ENCODE measurements at regions not wholly inside any gene's neighbourhood (a gene's known extent, or its start where the extent isn't known, plus 50 kb on each side); places are given as distances from the start of the nearest gene placed in this dataset.

- FAIRE-seq (peak; percentile 40), DNase-seq (ENCODE audit: low read depth) (peak; percentile 70)
- no peaks in the 10 kb centered on the region for H3K27me3 ChIP-seq (ENCODE audit: control insufficient read depth, insufficient read depth, low read length)
- H3K36me3 ChIP-seq (ENCODE audit: control insufficient read depth, insufficient read depth, low read length): no peaks in the 10 kb centered on the region
- TF ChIP-seq CTCF (IDR thresholded peaks at IDR 0.05; ENCODE audit: insufficient read depth, low read length, severe bottlenecking): no peak
- H3K4me3 ChIP-seq (ENCODE audit: low read depth, low read length): no peak overlapping the region
Measured at GRCh38 chr9:2559192-2560152, 62.1 kb upstream of the VLDLR start.

GRCh38 chr9:2560180-2560579 is 61.4 kb upstream of the VLDLR start:
- TF ChIP-seq CTCF (IDR thresholded peaks at IDR 0.05; ENCODE audit: insufficient read depth, low read length, severe bottlenecking): no peak
- Histone ChIP-seq H3K4me3 (ENCODE audit: low read depth, low read length) (no peak overlapping the region), H3K36me3 (ENCODE audit: control insufficient read depth, insufficient read depth, low read length) (no peaks in the 10 kb centered on the region), H3K27me3 (ENCODE audit: control insufficient read depth, insufficient read depth, low read length) (no peaks in the 10 kb centered on the region)
- DNase-seq (ENCODE audit: low read depth): no peak
- FAIRE-seq: no peak

GRCh38 chr9:2565676-2566340 is 55.8 kb upstream of the VLDLR start:
- H3K36me3 ChIP-seq (ENCODE audit: control insufficient read depth, insufficient read depth, low read length): no peaks in the 10 kb centered on the region
- H3K27me3 ChIP-seq (ENCODE audit: control insufficient read depth, insufficient read depth, low read length): no peaks in the 10 kb centered on the region
- no peak for FAIRE-seq
- no peak for TF ChIP-seq CTCF (IDR thresholded peaks at IDR 0.05; ENCODE audit: insufficient read depth, low read length, severe bottlenecking)
- H3K4me3 ChIP-seq (ENCODE audit: low read depth, low read length): no peak overlapping the region
- no peak for DNase-seq (ENCODE audit: low read depth)

- DNase-seq (ENCODE audit: low read depth) (peak; percentile 51), FAIRE-seq (no peak)
- Histone ChIP-seq H3K4me3 (ENCODE audit: low read depth, low read length) (no peak overlapping the region), H3K27me3 (ENCODE audit: control insufficient read depth, insufficient read depth, low read length) (no peaks in the 10 kb centered on the region), H3K36me3 (ENCODE audit: control insufficient read depth, insufficient read depth, low read length) (no peaks in the 10 kb centered on the region)
- TF ChIP-seq CTCF (IDR thresholded peaks at IDR 0.05; ENCODE audit: insufficient read depth, low read length, severe bottlenecking): no peak
Measured at GRCh38 chr9:2567922-2568321, 53.7 kb upstream of the VLDLR start.

GRCh38 chr9:2568689-2569088 is 52.9 kb upstream of the VLDLR start:
- no peaks in the 10 kb centered on the region for H3K27me3 ChIP-seq (ENCODE audit: control insufficient read depth, insufficient read depth, low read length)
- no peak overlapping the region for H3K4me3 ChIP-seq (ENCODE audit: low read depth, low read length)
- DNase-seq (ENCODE audit: low read depth) (no peak), FAIRE-seq (no peak)
- no peak for TF ChIP-seq CTCF (IDR thresholded peaks at IDR 0.05; ENCODE audit: insufficient read depth, low read length, severe bottlenecking)
- no peaks in the 10 kb centered on the region for H3K36me3 ChIP-seq (ENCODE audit: control insufficient read depth, insufficient read depth, low read length)
